B cell (primary cell): ENCODE measurements at regions not wholly inside any gene's neighbourhood (a gene's known extent, or its start where the extent isn't known, plus 50 kb on each side); places are given as distances from the start of the nearest gene placed in this dataset.

Experiments used
- ATAC-seq: fragments of 200-7000 bp; cut with Tn5 transposase; one replicate; pipeline ENCODE4 v1.10.0; 2021; ENCODE audit warnings: low read depth, mild to moderate bottlenecking, moderate number of reproducible peaks, moderate library complexity
- CTCF ChIA-PET: fragments of 350-600 bp; sonication (Branson Sonifier 250); formaldehyde crosslinking; loops from one replicate; lab custom pipeline; 2021; ENCODE audit warnings: antibody characterized with exemption, inconsistent platforms; lab: Charles Lee
- POLR2A ChIA-PET: fragments of 350-600 bp; sonication (Branson Sonifier 250); formaldehyde crosslinking; loops from one replicate; lab custom pipeline; 2021; ENCODE audit warnings: antibody characterized with exemption; lab: Charles Lee
- DNase-seq: peaks from one replicate; pipeline ENCODE4 v3.0.0; 2013
- H2AFZ ChIP-seq: 2 replicates; pipeline ENCODE4 v1.6.1; 2012; ENCODE audit warnings: mild to moderate bottlenecking, low read depth, low read length; ENCODE audit not compliant: insufficient read depth, poor library complexity, severe bottlenecking
- H3K27ac ChIP-seq, 2 donors: 1 replicate in 1 of 2; 2 replicates in 1 of 2; pipeline ENCODE4 v1.5.1; 2012 to 2013; ENCODE audit warnings: low read length in 2 of 2, mild to moderate bottlenecking in 2 of 2, moderate library complexity in 1 of 2
- H3K27me3 ChIP-seq, 4 experiments: fragments of 200-600 bp in 1 of 4; sonication (generic) in 1 of 4; replicated peaks in 1 of 4; 1 replicate in 2 of 4; 2 replicates in 2 of 4; pipeline versions ENCODE4 v1.6.1 to v1.7.0; 2013 to 2016; ENCODE audit warnings: low read length in 3 of 4, mild to moderate bottlenecking in 2 of 4, mixed read lengths in 1 of 4, moderate library complexity in 1 of 4; ENCODE audit not compliant: insufficient read depth in 4 of 4, control insufficient read depth in 3 of 4; ENCODE audit errors: control extremely low read depth in 1 of 4
- H3K36me3 ChIP-seq, 2 experiments: replicated peaks in 1 of 2; 1 replicate in 1 of 2; 2 replicates in 1 of 2; pipeline versions ENCODE4 v1.6.1 to v1.7.1; 2013; ENCODE audit warnings: low read length in 1 of 2; ENCODE audit not compliant: insufficient read depth in 2 of 2, control insufficient read depth in 1 of 2; ENCODE audit errors: control extremely low read depth in 1 of 2, extremely low read depth in 1 of 2
- H3K4me1 ChIP-seq, 2 donors: fragments of 200-600 bp in 1 of 2; sonication (generic) in 1 of 2; 1 replicate in 1 of 2; 2 replicates in 1 of 2; pipeline versions ENCODE4 v1.5.1 to v1.6.1; 2013 to 2017; ENCODE audit warnings: low read length in 2 of 2; ENCODE audit not compliant: control insufficient read depth in 2 of 2, insufficient read depth in 2 of 2
- H3K4me2 ChIP-seq: replicated peaks from 2 replicates; pipeline ENCODE3; 2012; ENCODE audit warnings: mild to moderate bottlenecking, low read depth, low read length; ENCODE audit not compliant: poor library complexity, severe bottlenecking
- H3K4me3 ChIP-seq, 5 experiments: fragments of 200-600 bp in 1 of 5; sonication (generic) in 1 of 5; 1 replicate in 3 of 5; 2 replicates in 2 of 5; pipeline versions ENCODE4 v1.5.1 to v1.7.0; 2011 to 2016; ENCODE audit warnings: low read length in 4 of 5, mild to moderate bottlenecking in 4 of 5, low read depth in 2 of 5, control low read depth in 1 of 5, moderate library complexity in 1 of 5; ENCODE audit not compliant: insufficient read depth in 1 of 5; ENCODE audit errors: control extremely low read depth in 1 of 5, extremely low read depth in 1 of 5
- H3K79me2 ChIP-seq: fragments of 200-600 bp; sonication (generic); one replicate; pipeline ENCODE4 v1.6.0; 2016; ENCODE audit warnings: low read length; ENCODE audit not compliant: control insufficient read depth, insufficient read depth
- H3K9ac ChIP-seq: fragments of 200-600 bp; sonication (generic); 2 replicates; pipeline ENCODE4 v1.6.1; 2017; ENCODE audit warnings: mild to moderate bottlenecking, low read length, moderate library complexity
- H3K9me3 ChIP-seq, 3 donors: one replicate each; pipeline versions ENCODE4 v1.6.1 to v1.7.1; 2013; ENCODE audit warnings: low read length in 2 of 3; ENCODE audit not compliant: control insufficient read depth in 2 of 3, insufficient read depth in 1 of 3; ENCODE audit errors: control extremely low read depth in 1 of 3
- H4K20me1 ChIP-seq: 2 replicates; pipeline ENCODE4 v1.6.0; 2012; ENCODE audit warnings: mild to moderate bottlenecking, low read length; ENCODE audit not compliant: insufficient read depth, control insufficient read depth, poor library complexity, severe bottlenecking
- H3K27ac Mint-ChIP-seq: one replicate; pipeline ENCODE4 v1.8.0; 2021; ENCODE audit warnings: mixed read lengths
- H3K27me3 Mint-ChIP-seq: one replicate; pipeline ENCODE4 v1.8.0; 2021; ENCODE audit warnings: mixed read lengths
- H3K4me1 Mint-ChIP-seq: one replicate; pipeline ENCODE4 v1.8.0; 2021; ENCODE audit warnings: mixed read lengths
- H3K4me3 Mint-ChIP-seq: one replicate; pipeline ENCODE4 v1.8.0; 2021; ENCODE audit warnings: mixed read lengths
- H3K9me3 Mint-ChIP-seq: one replicate; pipeline ENCODE4 v1.8.0; 2022; ENCODE audit warnings: mixed read lengths; ENCODE audit not compliant: insufficient read depth
- EZH2 ChIP-seq: IDR thresholded peaks from 2 replicates; pipeline ENCODE4 v1.6.1; 2012; ENCODE audit warnings: borderline replicate concordance, low read depth, mild to moderate bottlenecking, moderate library complexity, low read length; ENCODE audit not compliant: insufficient read depth, poor library complexity, severe bottlenecking
- WGBS: methylation state at CpG from one replicate; pipeline ENCODE4 v1.1.5; 2013; ENCODE audit warnings: missing lambda C conversion rate; ENCODE audit not compliant: insufficient coverage; 5-methylcytosine and 5-hydroxymethylcytosine counted together
- intact Hi-C: fragments of 100-400 bp; cut with micrococcal nuclease; formaldehyde crosslinking; loops from one replicate; pipeline ENCODE4 v1.10.0; 2022
- TF ChIP-seq, protein P1 (sequence below): fragments of 200-600 bp; IDR thresholded peaks from one replicate; pipeline ENCODE4 v1.8.0; 2022; ENCODE audit warnings: antibody characterized with exemption, mild to moderate bottlenecking

DNA sequence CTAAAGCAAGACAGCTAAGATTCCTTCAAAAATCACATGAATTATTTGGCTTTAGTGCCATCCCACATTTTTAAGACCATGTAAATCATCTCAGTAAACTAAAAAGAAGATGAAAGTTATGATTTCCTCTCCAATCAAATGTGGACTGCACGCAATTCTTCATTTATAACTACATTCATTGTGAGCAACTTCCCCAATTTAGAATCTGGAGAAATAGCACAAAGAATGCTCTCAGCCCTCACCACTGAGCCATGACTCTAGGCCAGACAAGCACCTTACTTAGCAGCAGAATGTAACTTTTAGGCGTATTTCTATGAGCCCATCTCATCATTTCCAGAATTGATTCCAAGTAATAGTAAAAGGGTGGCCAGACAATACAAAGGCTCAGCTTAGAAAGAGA, 616.6 kb downstream of the TLE1 start:
- intact Hi-C loops, result loop anchor here (10.0 kb wide), 1 partner anchor 62 kb away; no protein-coding TSS in a partner anchor
- CTCF ChIA-PET, result no interaction called here

DNA sequence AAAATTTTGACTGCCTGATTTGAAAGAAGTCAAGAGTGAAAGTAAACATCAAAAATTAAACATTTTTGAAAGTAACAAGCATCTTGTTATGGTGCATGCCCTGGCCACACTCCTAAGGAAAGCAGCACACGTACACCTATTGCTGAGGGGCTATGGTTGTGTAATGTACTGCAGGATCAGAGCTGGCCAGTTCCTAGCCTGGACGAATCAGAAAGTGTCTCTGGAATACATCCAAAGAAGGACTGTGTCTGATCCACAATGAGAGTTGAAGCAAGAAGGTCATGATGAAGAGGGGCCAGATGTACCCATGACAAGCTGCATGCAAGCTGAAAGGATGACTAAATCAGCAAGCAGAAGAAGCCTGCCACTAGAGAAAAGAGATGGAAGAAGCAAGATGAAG, 618.2 kb downstream of the TLE1 start:
- WGBS, result 85% methylated on average over 2 of the region's 2 CpGs
- no peaks in the 10 kb centered on the region for H3K27me3 Mint-ChIP-seq

More for the DNA sequence above, 616.6 kb downstream of the TLE1 start:
- H3K9me3 ChIP-seq, result no peaks in the 10 kb centered on the region
- no peaks in the 10 kb centered on the region for H3K79me2 ChIP-seq
- no peak overlapping the region for H3K9ac ChIP-seq
- no peak overlapping the region for H3K4me3 ChIP-seq
- no peaks in the 10 kb centered on the region for H3K36me3 ChIP-seq
- no CpG with 5 or more reads among the region's 2 CpGs for WGBS
- H3K4me3 Mint-ChIP-seq, result no peak overlapping the region
- no peaks in the 10 kb centered on the region for H3K9me3 Mint-ChIP-seq
- no peak overlapping the region for H3K27ac ChIP-seq
- TF ChIP-seq, protein P1, sequence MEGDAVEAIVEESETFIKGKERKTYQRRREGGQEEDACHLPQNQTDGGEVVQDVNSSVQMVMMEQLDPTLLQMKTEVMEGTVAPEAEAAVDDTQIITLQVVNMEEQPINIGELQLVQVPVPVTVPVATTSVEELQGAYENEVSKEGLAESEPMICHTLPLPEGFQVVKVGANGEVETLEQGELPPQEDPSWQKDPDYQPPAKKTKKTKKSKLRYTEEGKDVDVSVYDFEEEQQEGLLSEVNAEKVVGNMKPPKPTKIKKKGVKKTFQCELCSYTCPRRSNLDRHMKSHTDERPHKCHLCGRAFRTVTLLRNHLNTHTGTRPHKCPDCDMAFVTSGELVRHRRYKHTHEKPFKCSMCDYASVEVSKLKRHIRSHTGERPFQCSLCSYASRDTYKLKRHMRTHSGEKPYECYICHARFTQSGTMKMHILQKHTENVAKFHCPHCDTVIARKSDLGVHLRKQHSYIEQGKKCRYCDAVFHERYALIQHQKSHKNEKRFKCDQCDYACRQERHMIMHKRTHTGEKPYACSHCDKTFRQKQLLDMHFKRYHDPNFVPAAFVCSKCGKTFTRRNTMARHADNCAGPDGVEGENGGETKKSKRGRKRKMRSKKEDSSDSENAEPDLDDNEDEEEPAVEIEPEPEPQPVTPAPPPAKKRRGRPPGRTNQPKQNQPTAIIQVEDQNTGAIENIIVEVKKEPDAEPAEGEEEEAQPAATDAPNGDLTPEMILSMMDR, result no peak
- no peak for TF ChIP-seq EZH2
- no peak overlapping the region for H2AFZ ChIP-seq
- peaks cover 0 to 5% of the 10 kb centered on the region in 2 donors for H3K4me1 ChIP-seq
- peaks cover 9% of the 10 kb centered on the region for H3K4me1 Mint-ChIP-seq
- no peak overlapping the region for H3K27ac Mint-ChIP-seq
- no peaks in the 10 kb centered on the region for H3K27me3 ChIP-seq
- POLR2A ChIA-PET, result no interaction called here
- ATAC-seq (no peak), DNase-seq (no peak)
- no peaks in the 10 kb centered on the region for H4K20me1 ChIP-seq
- H3K4me2 ChIP-seq, result no peak overlapping the region
- H3K27me3 Mint-ChIP-seq, result no peaks in the 10 kb centered on the region

More for the DNA sequence above, 618.2 kb downstream of the TLE1 start:
- Histone ChIP-seq H3K79me2 (no peaks in the 10 kb centered on the region), H3K9me3 (no peaks in the 10 kb centered on the region), H3K4me1 (no peaks in the 10 kb centered on the region), H3K9ac (no peak overlapping the region), H3K27ac (no peak overlapping the region), H2AFZ (no peak overlapping the region), H3K36me3 (no peaks in the 10 kb centered on the region), H3K4me3 (no peak overlapping the region), H4K20me1 (no peaks in the 10 kb centered on the region), H3K4me2 (no peak overlapping the region), H3K27me3 (no peaks in the 10 kb centered on the region)
- intact Hi-C loops, result loop anchor here (10.0 kb wide), 1 partner anchor 64 kb away; no protein-coding TSS in a partner anchor
- H3K4me1 Mint-ChIP-seq, result peaks cover 3% of the 10 kb centered on the region
- ChIA-PET POLR2A (no interaction called here), CTCF (interaction anchor here (0.7 kb wide), 1 partner anchor 843 kb away, joined by 4 read pairs; no protein-coding TSS in a partner anchor)
- H3K27ac Mint-ChIP-seq, result no peak overlapping the region
- H3K4me3 Mint-ChIP-seq, result no peak overlapping the region
- TF ChIP-seq EZH2, result no peak
- TF ChIP-seq, protein P1, result no peak
- ATAC-seq, result no peak
- H3K9me3 Mint-ChIP-seq, result no peaks in the 10 kb centered on the region
- no peak for DNase-seq
